Liver (tissue), 3 donors: ENCODE measurements at regions not wholly inside any gene's neighbourhood (a gene's known extent, or its start where the extent isn't known, plus 50 kb on each side); places are given as distances from the start of the nearest gene placed in this dataset.

ENCODE experiments used
- GABPA ChIP-seq, 2 donors: IDR thresholded peaks in 1 of 2; conservative IDR thresholded peaks in 1 of 2; 2 replicates each; pipeline ENCODE4 v1.6.1; 2016; ENCODE audit warnings: antibody characterized with exemption in 2 of 2, mild to moderate bottlenecking in 1 of 2, moderate library complexity in 1 of 2
- TAF1 ChIP-seq: conservative IDR thresholded peaks from 2 replicates; pipeline ENCODE4 v1.6.1; 2016; ENCODE audit warnings: antibody characterized with exemption, mild to moderate bottlenecking
- TF ChIP-seq, protein P1 (sequence below): fragments of 150-350 bp; IDR thresholded peaks from 2 replicates; pipeline ENCODE4 v1.5.1; 2017; ENCODE audit warnings: improper control_type of control experiment, low read depth, low read length; ENCODE audit not compliant: missing input control
- TF ChIP-seq, protein P2 (sequence below): IDR thresholded peaks from 2 replicates; pipeline ENCODE4 v1.6.1; 2016; ENCODE audit warnings: antibody characterized with exemption
- donor health status: healthy.
- donor health status: healthy.

DNA sequence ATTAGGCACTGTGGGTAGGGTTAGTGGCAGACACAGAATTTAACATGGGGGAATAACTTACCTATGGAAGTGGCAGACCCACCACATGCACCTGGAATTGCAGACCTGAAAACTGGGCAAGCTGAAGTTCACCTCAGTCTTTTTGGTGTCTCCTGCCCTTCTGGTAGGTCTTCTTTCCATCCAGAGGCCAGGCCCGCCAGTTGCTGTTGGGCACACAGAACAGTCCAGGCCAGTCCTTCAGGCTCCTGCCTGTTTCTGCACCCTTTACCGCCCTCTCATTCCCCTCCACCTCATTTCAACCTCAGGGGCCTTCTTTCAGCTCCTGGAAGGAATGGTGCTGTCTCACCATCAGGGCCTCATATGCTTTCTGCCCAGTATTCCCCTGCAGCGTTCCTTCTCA, 358.9 kb upstream of the ETAA1 start:
- TF ChIP-seq, protein P1, sequence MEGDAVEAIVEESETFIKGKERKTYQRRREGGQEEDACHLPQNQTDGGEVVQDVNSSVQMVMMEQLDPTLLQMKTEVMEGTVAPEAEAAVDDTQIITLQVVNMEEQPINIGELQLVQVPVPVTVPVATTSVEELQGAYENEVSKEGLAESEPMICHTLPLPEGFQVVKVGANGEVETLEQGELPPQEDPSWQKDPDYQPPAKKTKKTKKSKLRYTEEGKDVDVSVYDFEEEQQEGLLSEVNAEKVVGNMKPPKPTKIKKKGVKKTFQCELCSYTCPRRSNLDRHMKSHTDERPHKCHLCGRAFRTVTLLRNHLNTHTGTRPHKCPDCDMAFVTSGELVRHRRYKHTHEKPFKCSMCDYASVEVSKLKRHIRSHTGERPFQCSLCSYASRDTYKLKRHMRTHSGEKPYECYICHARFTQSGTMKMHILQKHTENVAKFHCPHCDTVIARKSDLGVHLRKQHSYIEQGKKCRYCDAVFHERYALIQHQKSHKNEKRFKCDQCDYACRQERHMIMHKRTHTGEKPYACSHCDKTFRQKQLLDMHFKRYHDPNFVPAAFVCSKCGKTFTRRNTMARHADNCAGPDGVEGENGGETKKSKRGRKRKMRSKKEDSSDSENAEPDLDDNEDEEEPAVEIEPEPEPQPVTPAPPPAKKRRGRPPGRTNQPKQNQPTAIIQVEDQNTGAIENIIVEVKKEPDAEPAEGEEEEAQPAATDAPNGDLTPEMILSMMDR: no peak
- no peak for TF ChIP-seq TAF1
- TF ChIP-seq GABPA (IDR thresholded peaks at IDR 0.05 in 1 of 2, conservative IDR thresholded peaks at IDR 0.05 in 1 of 2): no peak
- TF ChIP-seq, protein P2, sequence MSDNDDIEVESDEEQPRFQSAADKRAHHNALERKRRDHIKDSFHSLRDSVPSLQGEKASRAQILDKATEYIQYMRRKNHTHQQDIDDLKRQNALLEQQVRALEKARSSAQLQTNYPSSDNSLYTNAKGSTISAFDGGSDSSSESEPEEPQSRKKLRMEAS: no peak
